ENCODE measurements at regions not wholly inside any gene's neighbourhood (a gene's known extent, or its start where the extent isn't known, plus 50 kb on each side); places are given as distances from the start of the nearest gene placed in this dataset.

GRCh38 chr21:22115746-22116145 is 1117.5 kb downstream of the NCAM2 start:
- 0 to 100% (median 49%) methylated on average over 1 to 2 of the region's 2 CpGs; no CpG with 5 or more reads in 1 of the 10 experiments for WGBS, 10 experiments

GRCh38 chr21:22120616-22121266 is 1122.5 kb downstream of the NCAM2 start:
- in situ Hi-C loops (cut with MboI; ENCODE audit: low pct_unique_long_range_greater_than_20kb in 2 of 9, low sequenced_read_pairs in 9 of 9, unreplicated experiment in 9 of 9) = no loop called here
- ATAC-seq (replicated peaks in 6 of 8) = no peak
- 0 to 100% (median 68%) methylated on average over 1 to 13 of the region's 14 CpGs for WGBS, 10 experiments
- H3K4me3 ChIP-seq = no peak overlapping the region
- H3K4me1 ChIP-seq (replicated peaks in 1 of 2) = no peaks in the 10 kb centered on the region
- no peak overlapping the region for H3K27ac ChIP-seq

More at GRCh38 chr21:22115746-22116145, 1117.5 kb downstream of the NCAM2 start:
- Histone ChIP-seq H3K4me1 (replicated peaks in 1 of 2) (no peaks in the 10 kb centered on the region), H3K27ac (no peak overlapping the region), H3K4me3 (no peak overlapping the region)
- no peak for ATAC-seq (replicated peaks in 6 of 8)
- in situ Hi-C loops (cut with MboI; ENCODE audit: low pct_unique_long_range_greater_than_20kb in 2 of 9, low sequenced_read_pairs in 9 of 9, unreplicated experiment in 9 of 9) = no loop called here

GRCh38 chr21:22125581-22125980 is 1127.4 kb downstream of the NCAM2 start:
- 0 to 100% (median 77%) methylated on average over 1 to 2 of the region's 2 CpGs for WGBS, 10 experiments
- no peak overlapping the region for H3K4me3 ChIP-seq
- in situ Hi-C loops (cut with MboI; ENCODE audit: low pct_unique_long_range_greater_than_20kb in 2 of 9, low sequenced_read_pairs in 9 of 9, unreplicated experiment in 9 of 9) = no loop called here

GRCh38 chr21:22128671-22129070 is 1130.5 kb downstream of the NCAM2 start:
- H3K4me3 ChIP-seq = no peak overlapping the region
- H3K4me1 ChIP-seq (replicated peaks in 1 of 2) = peaks cover 0 to 5% of the 10 kb centered on the region in 2 donors
- in situ Hi-C loops (cut with MboI; ENCODE audit: low pct_unique_long_range_greater_than_20kb in 2 of 9, low sequenced_read_pairs in 9 of 9, unreplicated experiment in 9 of 9) = no loop called here
- no peak overlapping the region for H3K27ac ChIP-seq
- 0 to 96% (median 62%) methylated on average over 1 to 2 of the region's 2 CpGs for WGBS, 10 experiments
- no peak for ATAC-seq (replicated peaks in 6 of 8)

More at GRCh38 chr21:22125581-22125980, 1127.4 kb downstream of the NCAM2 start:
- Histone ChIP-seq H3K27ac (no peak overlapping the region), H3K4me1 (replicated peaks in 1 of 2) (peaks cover 0 to under 1% of the 10 kb centered on the region in 2 donors)
- ATAC-seq (replicated peaks in 6 of 8) = no peak

- 0 to 92% (median 51%) methylated on average over 1 to 5 of the region's 5 CpGs for WGBS, 10 experiments
- peak in 4 of 8 experiments; percentile 32 to 73 (median 66) for ATAC-seq (replicated peaks in 6 of 8)
- Histone ChIP-seq H3K4me3 (no peak overlapping the region), H3K4me1 (replicated peaks in 1 of 2) (peaks cover 8 to 14% of the 10 kb centered on the region in 2 donors), H3K27ac (no peak overlapping the region)
- in situ Hi-C loops (cut with MboI; ENCODE audit: low pct_unique_long_range_greater_than_20kb in 2 of 9, low sequenced_read_pairs in 9 of 9, unreplicated experiment in 9 of 9) = no loop called here
These were observed 1134.3 kb downstream of the NCAM2 start for GRCh38 chr21:22132358-22133071.

GRCh38 chr21:22136740-22137139 is 1138.5 kb downstream of the NCAM2 start:
- peak in 4 of 8 experiments; percentile 60 to 96 (median 69) for ATAC-seq (replicated peaks in 6 of 8)
- WGBS, 10 experiments = 0 to 74% (median 30%) methylated on average over 1 to 3 of the region's 3 CpGs
- H3K27ac ChIP-seq = peak overlapping the region; percentile 57 to 61
- no peak overlapping the region for H3K4me3 ChIP-seq
- in situ Hi-C loops (cut with MboI; ENCODE audit: low pct_unique_long_range_greater_than_20kb in 2 of 9, low sequenced_read_pairs in 9 of 9, unreplicated experiment in 9 of 9) = no loop called here
- peaks cover 3 to 14% of the 10 kb centered on the region in 2 donors for H3K4me1 ChIP-seq (replicated peaks in 1 of 2)

- no peak overlapping the region for H3K4me3 ChIP-seq
- no peak for ATAC-seq (replicated peaks in 6 of 8)
- H3K27ac ChIP-seq = no peak overlapping the region
- 18 to 100% (median 75%) methylated on average over 2 to 16 of the region's 18 CpGs for WGBS, 10 experiments
- peaks cover 3 to 14% of the 10 kb centered on the region in 2 donors for H3K4me1 ChIP-seq (replicated peaks in 1 of 2)
- in situ Hi-C loops (cut with MboI; ENCODE audit: low pct_unique_long_range_greater_than_20kb in 2 of 9, low sequenced_read_pairs in 9 of 9, unreplicated experiment in 9 of 9) = no loop called here
These were observed 1140.2 kb downstream of the NCAM2 start for GRCh38 chr21:22138297-22139016.

GRCh38 chr21:22145545-22145944 is 1147.3 kb downstream of the NCAM2 start:
- WGBS, 10 experiments = 3 to 100% (median 47%) methylated on average over 1 to 3 of the region's 3 CpGs; no CpG with 5 or more reads in 2 of the 10 experiments
- Histone ChIP-seq H3K27ac (no peak overlapping the region), H3K4me3 (no peak overlapping the region), H3K4me1 (replicated peaks in 1 of 2) (no peaks in the 10 kb centered on the region)
- in situ Hi-C loops (cut with MboI; ENCODE audit: low pct_unique_long_range_greater_than_20kb in 2 of 9, low sequenced_read_pairs in 9 of 9, unreplicated experiment in 9 of 9) = no loop called here
- no peak for ATAC-seq (replicated peaks in 6 of 8)

GRCh38 chr21:22154579-22155274 is 1156.5 kb downstream of the NCAM2 start:
- ATAC-seq (replicated peaks in 6 of 8) = no peak
- Histone ChIP-seq H3K4me1 (replicated peaks in 1 of 2) (no peaks in the 10 kb centered on the region), H3K4me3 (no peak overlapping the region), H3K27ac (no peak overlapping the region)
- in situ Hi-C loops (cut with MboI; ENCODE audit: low pct_unique_long_range_greater_than_20kb in 2 of 9, low sequenced_read_pairs in 9 of 9, unreplicated experiment in 9 of 9) = no loop called here

- Histone ChIP-seq H3K4me1 (replicated peaks in 1 of 2) (no peaks in the 10 kb centered on the region), H3K4me3 (no peak overlapping the region), H3K27ac (no peak overlapping the region)
- ATAC-seq (replicated peaks in 6 of 8) = no peak
- in situ Hi-C loops (cut with MboI; ENCODE audit: low pct_unique_long_range_greater_than_20kb in 2 of 9, low sequenced_read_pairs in 9 of 9, unreplicated experiment in 9 of 9) = no loop called here
These were observed 1166.7 kb downstream of the NCAM2 start for GRCh38 chr21:22164912-22165311.

- Histone ChIP-seq H3K4me1 (replicated peaks in 1 of 2) (no peaks in the 10 kb centered on the region), H3K27ac (no peak overlapping the region), H3K4me3 (no peak overlapping the region)
- ATAC-seq (replicated peaks in 6 of 8) = no peak
- in situ Hi-C loops (cut with MboI; ENCODE audit: low pct_unique_long_range_greater_than_20kb in 2 of 9, low sequenced_read_pairs in 9 of 9, unreplicated experiment in 9 of 9) = no loop called here
- WGBS, 10 experiments = 0 to 100% (median 50%) methylated on average over 1 of the region's 1 CpG; no CpG with 5 or more reads in 1 of the 10 experiments
These were observed 1176.5 kb downstream of the NCAM2 start for GRCh38 chr21:22174746-22175145.

GRCh38 chr21:22189278-22189677 is 1191.1 kb downstream of the NCAM2 start:
- H3K4me1 ChIP-seq (replicated peaks in 1 of 2) = peaks cover 0 to 3% of the 10 kb centered on the region in 2 donors
- H3K27ac ChIP-seq = no peak overlapping the region
- 0 to 100% (median 79%) methylated on average over 1 to 6 of the region's 6 CpGs for WGBS, 10 experiments
- no peak for ATAC-seq (replicated peaks in 6 of 8)
- H3K4me3 ChIP-seq = no peak overlapping the region
- in situ Hi-C loops (cut with MboI; ENCODE audit: low pct_unique_long_range_greater_than_20kb in 2 of 9, low sequenced_read_pairs in 9 of 9, unreplicated experiment in 9 of 9) = no loop called here

- 0 to 50% (median 0%) methylated on average over 1 of the region's 1 CpG; no CpG with 5 or more reads in 3 of the 10 experiments for WGBS, 10 experiments
- H3K4me1 ChIP-seq (replicated peaks in 1 of 2) = peaks cover 0 to 3% of the 10 kb centered on the region in 2 donors
- in situ Hi-C loops (cut with MboI; ENCODE audit: low pct_unique_long_range_greater_than_20kb in 2 of 9, low sequenced_read_pairs in 9 of 9, unreplicated experiment in 9 of 9) = no loop called here
- ATAC-seq (replicated peaks in 6 of 8) = no peak
- no peak overlapping the region for H3K27ac ChIP-seq
- no peak overlapping the region for H3K4me3 ChIP-seq
These were observed 1193.4 kb downstream of the NCAM2 start for GRCh38 chr21:22191581-22191980.

Measured in motor neuron (in vitro differentiated cells).